WTC11 (cell line): ENCODE measurements at regions not wholly inside any gene's neighbourhood (a gene's known extent, or its start where the extent isn't known, plus 50 kb on each side); places are given as distances from the start of the nearest gene placed in this dataset.

Experiments used
- ATAC-seq: fragments of 200-7000 bp; cut with Tn5 transposase; 2 replicates; pipeline ENCODE4 v1.10.0; 2021; ENCODE audit warnings: mild to moderate bottlenecking, moderate library complexity
- CTCF ChIA-PET: fragments of 300-600 bp; sonication (Branson Sonifier 250); formaldehyde crosslinking; loops from one replicate; lab custom pipeline; 2021; ENCODE audit warnings: antibody characterized with exemption; lab: Charles Lee
- POLR2A ChIA-PET: fragments of 350-600 bp; sonication (Branson Sonifier 250); formaldehyde crosslinking; loops from one replicate; lab custom pipeline; 2021; ENCODE audit warnings: antibody characterized with exemption; lab: Charles Lee
- DNase-seq: peaks from one replicate; pipeline ENCODE4 v3.0.0; 2021; ENCODE audit warnings: low spot score
- H3K27ac Mint-ChIP-seq: 2 replicates; pipeline ENCODE4 v1.8.0; 2021; ENCODE audit warnings: mixed read lengths
- H3K27me3 Mint-ChIP-seq: 2 replicates; pipeline ENCODE4 v1.8.0; 2021; ENCODE audit warnings: low read depth, mild to moderate bottlenecking, moderate library complexity, mixed read lengths
- H3K36me3 Mint-ChIP-seq: 2 replicates; pipeline ENCODE4 v1.8.0; 2021; ENCODE audit warnings: mixed read lengths
- H3K4me1 Mint-ChIP-seq: 2 replicates; pipeline ENCODE4 v1.8.0; 2022; ENCODE audit warnings: mixed read lengths
- H3K4me3 Mint-ChIP-seq: 2 replicates; pipeline ENCODE4 v1.8.0; 2021; ENCODE audit warnings: mild to moderate bottlenecking, moderate library complexity, mixed read lengths
- H3K9me3 Mint-ChIP-seq: 2 replicates; pipeline ENCODE4 v1.8.0; 2021; ENCODE audit warnings: mixed read lengths
- OVOL2 ChIP-seq: fragments of 250-450 bp; sonication (Bioruptor Pico); IDR thresholded peaks from 2 replicates; pipeline ENCODE4 v1.9.0; 2021; ENCODE audit warnings: mild to moderate bottlenecking, borderline replicate concordance
- PRRX2 ChIP-seq: fragments of 250-450 bp; sonication (Bioruptor Pico); IDR thresholded peaks from 2 replicates; pipeline ENCODE4 v1.8.0; 2021; ENCODE audit warnings: mild to moderate bottlenecking
- RELA ChIP-seq: sonication (generic); formaldehyde crosslinking; IDR thresholded peaks from 2 replicates; pipeline ENCODE4 v1.8.1; 2022; ENCODE audit warnings: missing genetic modification reagents, mild to moderate bottlenecking, borderline replicate concordance
- RORB ChIP-seq: fragments of 250-450 bp; sonication (Bioruptor Pico); IDR thresholded peaks from 2 replicates; pipeline ENCODE4 v1.9.0; 2021; ENCODE audit warnings: mild to moderate bottlenecking
- TEAD4 ChIP-seq: sonication (generic); formaldehyde crosslinking; IDR thresholded peaks from 2 replicates; pipeline ENCODE4 v1.8.0; 2022; ENCODE audit warnings: mild to moderate bottlenecking, missing genetic modification reagents
- ZBTB21 ChIP-seq: sonication (generic); formaldehyde crosslinking; IDR thresholded peaks from 2 replicates; pipeline ENCODE4 v1.8.1; 2023; ENCODE audit warnings: mild to moderate bottlenecking, missing genetic modification reagents, borderline replicate concordance
- ZNF121 ChIP-seq: sonication (generic); formaldehyde crosslinking; IDR thresholded peaks from 2 replicates; pipeline ENCODE4 v1.8.0; 2023; ENCODE audit warnings: missing genetic modification reagents
- TF ChIP-seq, protein P1 (sequence below): fragments of 250-450 bp; sonication (Bioruptor Pico); IDR thresholded peaks from 2 replicates; pipeline ENCODE4 v1.9.0; 2021; ENCODE audit warnings: moderate library complexity, mild to moderate bottlenecking, inconsistent platforms, borderline replicate concordance
- TF ChIP-seq, protein P2 (sequence below): sonication (generic); formaldehyde crosslinking; IDR thresholded peaks from 2 replicates; pipeline ENCODE4 v1.8.1; 2022; ENCODE audit warnings: missing genetic modification reagents, borderline replicate concordance
- TF ChIP-seq, protein P3 (sequence below): sonication (generic); formaldehyde crosslinking; IDR thresholded peaks from 2 replicates; pipeline ENCODE4 v1.8.1; 2023; ENCODE audit warnings: mild to moderate bottlenecking, missing genetic modification reagents, borderline replicate concordance
- TF ChIP-seq, protein P4 (sequence below): sonication (generic); formaldehyde crosslinking; IDR thresholded peaks from 2 replicates; pipeline ENCODE4 v1.8.0; 2023; ENCODE audit warnings: missing genetic modification reagents, mild to moderate bottlenecking, borderline replicate concordance

DNA sequence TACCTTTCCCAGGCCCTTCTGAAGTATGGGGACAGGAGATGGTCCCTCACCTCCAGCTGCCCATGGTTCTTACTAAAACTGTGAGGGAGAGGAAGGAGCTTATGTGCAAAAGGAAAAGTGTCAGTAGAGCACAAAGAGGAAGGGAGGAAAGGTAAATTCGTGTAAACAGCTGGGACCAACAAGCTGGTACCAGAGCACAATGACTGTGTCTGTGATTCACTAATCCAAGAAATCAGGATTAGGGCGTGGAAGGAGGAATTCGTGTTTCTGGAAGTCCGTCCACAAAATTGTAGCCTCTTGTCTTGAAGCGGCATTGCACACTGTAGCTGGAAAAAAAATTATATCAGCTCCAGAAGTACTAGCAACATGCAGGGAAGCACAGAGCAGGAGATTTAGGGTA is 129.0 kb upstream of the RREB1 start (continued):
- no peak for TF ChIP-seq ZBTB21 (CRISPR knock-in tag)
- TF ChIP-seq, all 79 proteins: peak for 0

DNA sequence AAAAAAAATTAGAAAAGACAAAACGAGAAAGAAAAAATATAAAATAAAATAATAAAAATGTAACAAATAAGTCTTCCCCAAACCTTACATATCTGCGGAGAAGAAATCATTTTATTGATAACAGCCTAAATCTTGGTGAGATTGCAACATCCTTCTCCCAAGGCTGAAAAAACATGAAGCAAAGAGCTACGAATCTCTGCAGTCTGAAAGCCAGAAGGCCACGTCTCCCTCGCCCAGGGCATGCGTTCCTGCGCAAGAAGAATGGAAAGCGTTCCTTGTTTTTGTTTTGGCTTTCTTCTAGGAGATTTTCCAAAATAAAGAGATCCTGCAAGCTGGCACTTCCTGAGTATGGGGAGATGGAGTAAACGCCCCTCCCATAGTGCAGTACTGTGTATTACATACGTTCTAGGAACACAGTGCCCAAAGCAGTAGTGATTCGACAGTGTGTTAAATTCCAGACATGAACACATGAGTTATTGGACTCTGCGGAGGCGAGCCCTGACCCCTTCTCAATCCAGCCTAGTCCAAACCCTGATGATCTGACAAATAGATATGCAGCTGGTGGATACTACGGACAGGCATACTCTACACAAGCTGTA is 126.7 kb upstream of the RREB1 start:
- Mint-ChIP-seq H3K4me3 (no peak overlapping the region), H3K9me3 (no peaks in the 10 kb centered on the region), H3K4me1 (no peaks in the 10 kb centered on the region), H3K36me3 (no peaks in the 10 kb centered on the region), H3K27me3 (no peaks in the 10 kb centered on the region; the same call in 1 of the 2 replicates), H3K27ac (no peak overlapping the region)
- ChIA-PET CTCF (no interaction called here), POLR2A (no interaction called here)
- ATAC-seq (no peak), DNase-seq (no peak)
- TF ChIP-seq, protein P1, sequence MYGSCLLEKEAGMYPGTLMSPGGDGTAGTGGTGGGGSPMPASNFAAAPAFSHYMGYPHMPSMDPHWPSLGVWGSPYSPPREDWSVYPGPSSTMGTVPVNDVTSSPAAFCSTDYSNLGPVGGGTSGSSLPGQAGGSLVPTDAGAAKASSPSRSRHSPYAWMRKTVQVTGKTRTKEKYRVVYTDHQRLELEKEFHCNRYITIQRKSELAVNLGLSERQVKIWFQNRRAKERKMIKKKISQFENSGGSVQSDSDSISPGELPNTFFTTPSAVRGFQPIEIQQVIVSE, result no peak
- TF ChIP-seq RELA (CRISPR knock-in tag), result no peak

DNA sequence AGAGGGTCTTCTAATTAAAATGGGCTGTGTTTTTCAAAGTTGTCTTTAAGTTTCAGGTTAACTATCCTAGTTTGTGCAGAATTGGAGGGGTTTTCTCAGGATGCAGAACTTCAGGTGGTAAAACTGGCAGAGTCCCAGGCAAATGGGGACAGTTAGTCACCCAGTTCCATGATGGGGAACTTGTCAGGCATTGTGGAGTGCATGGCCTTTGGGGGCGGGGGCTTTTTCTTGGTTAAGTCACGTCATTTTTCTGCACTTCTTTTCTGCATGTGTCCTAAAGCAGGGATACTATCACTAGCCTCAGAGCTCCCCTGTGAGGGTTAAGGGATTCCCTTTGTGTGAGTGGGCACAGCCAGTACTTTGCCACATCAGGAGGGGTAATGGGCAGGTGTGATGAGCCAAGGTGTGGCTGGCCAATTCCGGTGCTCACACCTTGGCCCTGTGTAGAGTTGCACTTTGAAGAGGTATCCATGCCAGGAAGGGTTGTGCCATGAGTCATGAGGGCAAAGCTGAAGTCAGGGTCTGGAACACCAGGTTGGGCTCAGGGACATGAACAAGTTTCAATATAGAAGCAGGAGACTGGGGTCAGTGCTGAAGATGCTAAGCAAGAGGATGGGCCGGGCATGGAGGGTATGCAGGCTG is 126.0 kb upstream of the RREB1 start:
- H3K36me3 Mint-ChIP-seq, result no peaks in the 10 kb centered on the region
- POLR2A ChIA-PET, result no interaction called here
- DNase-seq (no peak), ATAC-seq (no peak)
- no peaks in the 10 kb centered on the region for H3K9me3 Mint-ChIP-seq
- no peak overlapping the region for H3K4me3 Mint-ChIP-seq
- no peaks in the 10 kb centered on the region for H3K4me1 Mint-ChIP-seq
- H3K27me3 Mint-ChIP-seq, result no peaks in the 10 kb centered on the region; the same call in 1 of the 2 replicates
- no peak overlapping the region; the same call in 1 of the 2 replicates for H3K27ac Mint-ChIP-seq
- TF ChIP-seq, protein P2, sequence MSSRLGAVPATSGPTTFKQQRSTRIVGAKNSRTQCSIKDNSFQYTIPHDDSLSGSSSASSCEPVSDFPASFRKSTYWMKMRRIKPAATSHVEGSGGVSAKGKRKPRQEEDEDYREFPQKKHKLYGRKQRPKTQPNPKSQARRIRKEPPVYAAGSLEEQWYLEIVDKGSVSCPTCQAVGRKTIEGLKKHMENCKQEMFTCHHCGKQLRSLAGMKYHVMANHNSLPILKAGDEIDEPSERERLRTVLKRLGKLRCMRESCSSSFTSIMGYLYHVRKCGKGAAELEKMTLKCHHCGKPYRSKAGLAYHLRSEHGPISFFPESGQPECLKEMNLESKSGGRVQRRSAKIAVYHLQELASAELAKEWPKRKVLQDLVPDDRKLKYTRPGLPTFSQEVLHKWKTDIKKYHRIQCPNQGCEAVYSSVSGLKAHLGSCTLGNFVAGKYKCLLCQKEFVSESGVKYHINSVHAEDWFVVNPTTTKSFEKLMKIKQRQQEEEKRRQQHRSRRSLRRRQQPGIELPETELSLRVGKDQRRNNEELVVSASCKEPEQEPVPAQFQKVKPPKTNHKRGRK (CRISPR knock-in tag), result no peak
- TF ChIP-seq TEAD4 (no peak), PRRX2 (CRISPR knock-in tag) (no peak), OVOL2 (CRISPR knock-in tag) (no peak), RORB (CRISPR knock-in tag) (no peak), ZNF121 (CRISPR knock-in tag) (no peak)
- TF ChIP-seq, protein P3, sequence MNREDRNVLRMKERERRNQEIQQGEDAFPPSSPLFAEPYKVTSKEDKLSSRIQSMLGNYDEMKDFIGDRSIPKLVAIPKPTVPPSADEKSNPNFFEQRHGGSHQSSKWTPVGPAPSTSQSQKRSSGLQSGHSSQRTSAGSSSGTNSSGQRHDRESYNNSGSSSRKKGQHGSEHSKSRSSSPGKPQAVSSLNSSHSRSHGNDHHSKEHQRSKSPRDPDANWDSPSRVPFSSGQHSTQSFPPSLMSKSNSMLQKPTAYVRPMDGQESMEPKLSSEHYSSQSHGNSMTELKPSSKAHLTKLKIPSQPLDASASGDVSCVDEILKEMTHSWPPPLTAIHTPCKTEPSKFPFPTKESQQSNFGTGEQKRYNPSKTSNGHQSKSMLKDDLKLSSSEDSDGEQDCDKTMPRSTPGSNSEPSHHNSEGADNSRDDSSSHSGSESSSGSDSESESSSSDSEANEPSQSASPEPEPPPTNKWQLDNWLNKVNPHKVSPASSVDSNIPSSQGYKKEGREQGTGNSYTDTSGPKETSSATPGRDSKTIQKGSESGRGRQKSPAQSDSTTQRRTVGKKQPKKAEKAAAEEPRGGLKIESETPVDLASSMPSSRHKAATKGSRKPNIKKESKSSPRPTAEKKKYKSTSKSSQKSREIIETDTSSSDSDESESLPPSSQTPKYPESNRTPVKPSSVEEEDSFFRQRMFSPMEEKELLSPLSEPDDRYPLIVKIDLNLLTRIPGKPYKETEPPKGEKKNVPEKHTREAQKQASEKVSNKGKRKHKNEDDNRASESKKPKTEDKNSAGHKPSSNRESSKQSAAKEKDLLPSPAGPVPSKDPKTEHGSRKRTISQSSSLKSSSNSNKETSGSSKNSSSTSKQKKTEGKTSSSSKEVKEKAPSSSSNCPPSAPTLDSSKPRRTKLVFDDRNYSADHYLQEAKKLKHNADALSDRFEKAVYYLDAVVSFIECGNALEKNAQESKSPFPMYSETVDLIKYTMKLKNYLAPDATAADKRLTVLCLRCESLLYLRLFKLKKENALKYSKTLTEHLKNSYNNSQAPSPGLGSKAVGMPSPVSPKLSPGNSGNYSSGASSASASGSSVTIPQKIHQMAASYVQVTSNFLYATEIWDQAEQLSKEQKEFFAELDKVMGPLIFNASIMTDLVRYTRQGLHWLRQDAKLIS (CRISPR knock-in tag), result no peak
- TF ChIP-seq, protein P4, sequence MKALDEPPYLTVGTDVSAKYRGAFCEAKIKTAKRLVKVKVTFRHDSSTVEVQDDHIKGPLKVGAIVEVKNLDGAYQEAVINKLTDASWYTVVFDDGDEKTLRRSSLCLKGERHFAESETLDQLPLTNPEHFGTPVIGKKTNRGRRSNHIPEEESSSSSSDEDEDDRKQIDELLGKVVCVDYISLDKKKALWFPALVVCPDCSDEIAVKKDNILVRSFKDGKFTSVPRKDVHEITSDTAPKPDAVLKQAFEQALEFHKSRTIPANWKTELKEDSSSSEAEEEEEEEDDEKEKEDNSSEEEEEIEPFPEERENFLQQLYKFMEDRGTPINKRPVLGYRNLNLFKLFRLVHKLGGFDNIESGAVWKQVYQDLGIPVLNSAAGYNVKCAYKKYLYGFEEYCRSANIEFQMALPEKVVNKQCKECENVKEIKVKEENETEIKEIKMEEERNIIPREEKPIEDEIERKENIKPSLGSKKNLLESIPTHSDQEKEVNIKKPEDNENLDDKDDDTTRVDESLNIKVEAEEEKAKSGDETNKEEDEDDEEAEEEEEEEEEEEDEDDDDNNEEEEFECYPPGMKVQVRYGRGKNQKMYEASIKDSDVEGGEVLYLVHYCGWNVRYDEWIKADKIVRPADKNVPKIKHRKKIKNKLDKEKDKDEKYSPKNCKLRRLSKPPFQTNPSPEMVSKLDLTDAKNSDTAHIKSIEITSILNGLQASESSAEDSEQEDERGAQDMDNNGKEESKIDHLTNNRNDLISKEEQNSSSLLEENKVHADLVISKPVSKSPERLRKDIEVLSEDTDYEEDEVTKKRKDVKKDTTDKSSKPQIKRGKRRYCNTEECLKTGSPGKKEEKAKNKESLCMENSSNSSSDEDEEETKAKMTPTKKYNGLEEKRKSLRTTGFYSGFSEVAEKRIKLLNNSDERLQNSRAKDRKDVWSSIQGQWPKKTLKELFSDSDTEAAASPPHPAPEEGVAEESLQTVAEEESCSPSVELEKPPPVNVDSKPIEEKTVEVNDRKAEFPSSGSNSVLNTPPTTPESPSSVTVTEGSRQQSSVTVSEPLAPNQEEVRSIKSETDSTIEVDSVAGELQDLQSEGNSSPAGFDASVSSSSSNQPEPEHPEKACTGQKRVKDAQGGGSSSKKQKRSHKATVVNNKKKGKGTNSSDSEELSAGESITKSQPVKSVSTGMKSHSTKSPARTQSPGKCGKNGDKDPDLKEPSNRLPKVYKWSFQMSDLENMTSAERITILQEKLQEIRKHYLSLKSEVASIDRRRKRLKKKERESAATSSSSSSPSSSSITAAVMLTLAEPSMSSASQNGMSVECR, result no peak
- TF ChIP-seq, all 79 proteins: peak for 0
- CTCF ChIA-PET, result no interaction called here
